ELR (cell line): ENCODE measurements at regions not wholly inside any gene's neighbourhood (a gene's known extent, or its start where the extent isn't known, plus 50 kb on each side); places are given as distances from the start of the nearest gene placed in this dataset.
"Not testable (repeated sequence)": the region's sequence is repeated elsewhere in the genome, so short reads cannot be mapped to it uniquely, and the experiment has no call there.

Experiments used
- DNase-seq: peaks from one replicate; pipeline ENCODE4 v3.0.0-alpha.2; 2015; ENCODE audit warnings: low read depth

GRCh38 chrY:10627116-10627515, 1099.4 kb downstream of the TSPY10 start:
- peak; percentile 57 for DNase-seq

- DNase-seq, result not testable (repeated sequence)
These were observed 1121.1 kb downstream of the TSPY10 start for GRCh38 chrY:10648813-10649212.

DNA sequence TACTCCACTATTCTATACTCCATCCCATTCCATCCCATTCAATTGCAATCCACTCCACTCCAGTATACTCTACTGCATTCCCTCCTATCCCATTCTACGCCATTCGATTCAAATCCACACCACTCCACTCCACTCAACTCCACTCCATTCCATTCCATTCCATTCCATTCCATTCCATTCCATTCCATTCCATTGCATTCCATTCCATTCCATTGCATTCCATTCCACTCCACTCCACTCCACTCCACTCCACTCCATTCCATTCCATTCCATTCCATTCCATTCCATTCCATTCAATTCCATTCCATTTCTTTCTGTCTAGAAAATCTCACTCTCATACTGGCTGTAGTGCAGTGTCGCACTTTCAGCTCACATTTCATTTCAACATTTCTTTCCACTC, 1129.4 kb downstream of the TSPY10 start:
- not testable (repeated sequence) for DNase-seq

DNA sequence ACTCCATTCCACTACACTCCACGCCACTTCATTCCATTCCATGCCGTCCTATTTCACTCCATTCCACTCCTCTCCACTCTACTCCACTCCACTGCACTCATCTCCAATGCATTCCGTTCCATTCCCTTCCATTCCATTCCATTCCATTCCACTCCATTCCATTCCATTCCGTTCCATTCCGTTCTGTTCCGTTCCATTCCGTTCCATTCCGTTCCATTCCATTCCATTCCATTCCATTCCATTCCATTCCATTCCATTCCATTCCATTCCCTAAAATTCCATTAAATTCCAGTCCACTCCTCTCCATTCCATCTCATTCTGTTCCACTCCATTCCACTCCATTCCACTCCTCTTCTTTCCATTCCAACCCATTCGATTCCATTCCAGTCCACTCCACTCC, 1139.1 kb downstream of the TSPY10 start:
- no peak for DNase-seq

- no peak for DNase-seq
These were observed 1158.7 kb downstream of the TSPY10 start for GRCh38 chrY:10686414-10686813.
